HUES6 (cell line): ENCODE measurements at regions not wholly inside any gene's neighbourhood (a gene's known extent, or its start where the extent isn't known, plus 50 kb on each side); places are given as distances from the start of the nearest gene placed in this dataset.

Experiments used
- H3K27ac ChIP-seq: 2 replicates; pipeline ENCODE4 v1.7.0; 2013; ENCODE audit warnings: low read depth, mild to moderate bottlenecking, low read length, inconsistent platforms
- H3K27me3 ChIP-seq: 2 replicates; pipeline ENCODE4 v1.6.1; 2013; ENCODE audit warnings: low read length; ENCODE audit not compliant: control insufficient read depth, insufficient read depth
- H3K36me3 ChIP-seq: 2 replicates; pipeline ENCODE4 v1.6.1; 2013; ENCODE audit warnings: low read length; ENCODE audit not compliant: control insufficient read depth, insufficient read depth
- H3K4me1 ChIP-seq: 2 replicates; pipeline ENCODE4 v1.6.1; 2013; ENCODE audit warnings: low read length; ENCODE audit not compliant: control insufficient read depth, insufficient read depth
- H3K4me3 ChIP-seq: 2 replicates; pipeline ENCODE4 v1.5.1; 2013; ENCODE audit warnings: low read depth, low read length
- H3K9ac ChIP-seq: one replicate; pipeline ENCODE4 v1.6.1; 2013; ENCODE audit warnings: mild to moderate bottlenecking, low read length
- H3K9me3 ChIP-seq: 2 replicates; pipeline ENCODE4 v1.6.1; 2013; ENCODE audit warnings: low read depth, low read length; ENCODE audit not compliant: control insufficient read depth, insufficient read depth

- Histone ChIP-seq H3K4me3 (no peak overlapping the region), H3K4me1 (peaks cover 13% of the 10 kb centered on the region), H3K9ac (no peak overlapping the region), H3K36me3 (no peaks in the 10 kb centered on the region), H3K27me3 (no peaks in the 10 kb centered on the region), H3K9me3 (no peaks in the 10 kb centered on the region), H3K27ac (no peak overlapping the region)
Measured at GRCh38 chr18:70417847-70418246, 129.0 kb downstream of the SOCS6 start.

- no peaks in the 10 kb centered on the region for H3K9me3 ChIP-seq
- peaks cover 1% of the 10 kb centered on the region; the same call in 1 of the 2 replicates for H3K4me1 ChIP-seq
- no peak overlapping the region for H3K4me3 ChIP-seq
- no peaks in the 10 kb centered on the region for H3K36me3 ChIP-seq
- no peak overlapping the region for H3K9ac ChIP-seq
- H3K27ac ChIP-seq = no peak overlapping the region
- no peaks in the 10 kb centered on the region for H3K27me3 ChIP-seq
Measured at GRCh38 chr18:70416496-70416895, 127.7 kb downstream of the SOCS6 start.

GRCh38 chr18:70415823-70416488 lies 127.1 kb downstream of the SOCS6 start:
- Histone ChIP-seq H3K4me1 (no peaks in the 10 kb centered on the region), H3K27me3 (no peaks in the 10 kb centered on the region), H3K36me3 (no peaks in the 10 kb centered on the region), H3K9ac (no peak overlapping the region), H3K9me3 (no peaks in the 10 kb centered on the region), H3K27ac (no peak overlapping the region), H3K4me3 (no peak overlapping the region)

- no peaks in the 10 kb centered on the region for H3K9me3 ChIP-seq
- no peaks in the 10 kb centered on the region for H3K27me3 ChIP-seq
- no peak overlapping the region for H3K4me3 ChIP-seq
- H3K4me1 ChIP-seq = no peaks in the 10 kb centered on the region
- no peak overlapping the region for H3K9ac ChIP-seq
- H3K36me3 ChIP-seq = no peaks in the 10 kb centered on the region
- no peak overlapping the region for H3K27ac ChIP-seq
Measured at GRCh38 chr18:70414315-70414900, 125.6 kb downstream of the SOCS6 start.

GRCh38 chr18:70413455-70413854 lies 124.6 kb downstream of the SOCS6 start:
- Histone ChIP-seq H3K9me3 (no peaks in the 10 kb centered on the region), H3K27me3 (no peaks in the 10 kb centered on the region), H3K4me1 (no peaks in the 10 kb centered on the region), H3K9ac (no peak overlapping the region), H3K27ac (no peak overlapping the region), H3K36me3 (no peaks in the 10 kb centered on the region), H3K4me3 (no peak overlapping the region)

GRCh38 chr18:70411876-70412435 lies 123.1 kb downstream of the SOCS6 start:
- Histone ChIP-seq H3K36me3 (no peaks in the 10 kb centered on the region), H3K27ac (no peak overlapping the region), H3K4me1 (no peaks in the 10 kb centered on the region), H3K4me3 (no peak overlapping the region), H3K27me3 (no peaks in the 10 kb centered on the region), H3K9ac (no peak overlapping the region), H3K9me3 (no peaks in the 10 kb centered on the region)

- Histone ChIP-seq H3K36me3 (no peaks in the 10 kb centered on the region), H3K9ac (no peak overlapping the region), H3K27me3 (no peaks in the 10 kb centered on the region), H3K4me3 (no peak overlapping the region), H3K4me1 (no peaks in the 10 kb centered on the region), H3K27ac (no peak overlapping the region), H3K9me3 (no peaks in the 10 kb centered on the region)
Measured at GRCh38 chr18:70411307-70411706, 122.5 kb downstream of the SOCS6 start.

GRCh38 chr18:70405052-70405451 lies 116.2 kb downstream of the SOCS6 start:
- no peak overlapping the region for H3K4me3 ChIP-seq
- H3K27me3 ChIP-seq = no peaks in the 10 kb centered on the region
- no peaks in the 10 kb centered on the region for H3K9me3 ChIP-seq
- H3K27ac ChIP-seq = no peak overlapping the region
- H3K4me1 ChIP-seq = no peaks in the 10 kb centered on the region
- H3K36me3 ChIP-seq = no peaks in the 10 kb centered on the region
- H3K9ac ChIP-seq = no peak overlapping the region

GRCh38 chr18:70400476-70400875 lies 111.6 kb downstream of the SOCS6 start:
- H3K9me3 ChIP-seq = no peaks in the 10 kb centered on the region
- no peaks in the 10 kb centered on the region for H3K27me3 ChIP-seq
- H3K36me3 ChIP-seq = no peaks in the 10 kb centered on the region
- no peak overlapping the region for H3K9ac ChIP-seq
- H3K27ac ChIP-seq = no peak overlapping the region
- no peaks in the 10 kb centered on the region for H3K4me1 ChIP-seq
- no peak overlapping the region for H3K4me3 ChIP-seq

DNA sequence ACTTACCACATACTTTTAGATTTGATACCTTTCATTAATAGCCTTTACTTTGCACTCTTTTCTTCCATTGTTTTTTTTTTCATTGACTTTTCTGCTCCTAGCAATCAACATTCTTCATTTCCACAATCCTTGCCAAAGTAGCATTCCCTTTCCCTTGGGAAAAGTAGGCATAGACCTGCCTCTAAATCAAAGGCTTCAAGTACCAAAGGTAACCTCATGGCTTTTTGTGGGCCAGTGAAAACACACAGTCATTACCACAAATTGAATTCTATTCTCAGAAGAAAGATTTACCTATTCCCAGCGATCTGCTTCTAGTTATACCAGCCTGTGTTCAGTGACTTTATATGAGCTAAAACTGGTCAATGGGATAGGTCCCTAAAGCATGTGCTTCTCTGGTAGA lies 109.2 kb downstream of the SOCS6 start:
- Histone ChIP-seq H3K27ac (no peak overlapping the region), H3K9me3 (no peaks in the 10 kb centered on the region), H3K9ac (no peak overlapping the region), H3K4me3 (no peak overlapping the region), H3K27me3 (no peaks in the 10 kb centered on the region), H3K36me3 (no peaks in the 10 kb centered on the region), H3K4me1 (no peaks in the 10 kb centered on the region)

DNA sequence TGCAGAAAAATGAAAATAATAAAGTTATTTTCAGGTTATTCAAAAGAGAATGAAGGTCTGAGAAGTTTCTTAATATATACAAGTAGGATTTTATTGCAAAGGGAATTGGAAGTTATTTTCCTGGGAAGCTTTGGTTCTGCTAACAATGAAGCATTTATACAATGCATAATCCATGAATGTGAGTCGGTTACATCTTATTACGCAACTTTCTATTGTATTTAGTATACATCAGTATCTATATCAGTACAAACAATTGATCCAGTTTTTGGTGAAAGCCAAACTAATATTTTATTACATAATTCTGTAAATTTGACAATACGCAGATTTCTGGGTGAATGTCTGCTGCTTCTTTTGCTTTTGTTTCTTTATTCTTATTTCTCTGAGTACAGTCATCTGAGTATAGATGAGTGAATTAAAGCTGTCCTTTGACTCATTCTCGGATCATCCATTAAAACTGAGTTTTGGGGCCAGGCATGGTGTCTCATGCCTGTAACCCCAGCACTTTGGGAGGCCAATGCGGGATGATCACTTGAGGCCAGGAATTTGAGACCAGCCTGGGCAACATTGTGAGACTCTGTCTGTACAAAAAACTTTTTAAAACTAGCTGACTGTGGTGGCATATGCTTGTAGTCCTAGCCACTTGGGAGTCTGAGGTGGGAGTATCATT lies 108.5 kb downstream of the SOCS6 start:
- Histone ChIP-seq H3K4me3 (no peak overlapping the region), H3K27ac (no peak overlapping the region), H3K4me1 (no peaks in the 10 kb centered on the region)

More for the DNA sequence above, 108.5 kb downstream of the SOCS6 start:
- Histone ChIP-seq H3K9me3 (no peaks in the 10 kb centered on the region), H3K36me3 (no peaks in the 10 kb centered on the region), H3K9ac (no peak overlapping the region), H3K27me3 (no peaks in the 10 kb centered on the region)
